Astrocyte of the cerebellum (primary cell): ENCODE measurements at regions not wholly inside any gene's neighbourhood (a gene's known extent, or its start where the extent isn't known, plus 50 kb on each side); places are given as distances from the start of the nearest gene placed in this dataset.

Experiments used
- DNase-seq: peaks from one replicate; pipeline ENCODE4 v3.0.0-alpha.2; 2011; ENCODE audit warnings: low read depth
- H3K4me3 ChIP-seq: 2 replicates; pipeline ENCODE4 v1.5.1; 2011; ENCODE audit warnings: mild to moderate bottlenecking, low read depth, low read length, moderate library complexity
- CTCF ChIP-seq: IDR thresholded peaks from 2 replicates; pipeline ENCODE4 v1.5.1; 2012; ENCODE audit warnings: low read length, low read depth, moderate library complexity, mild to moderate bottlenecking; ENCODE audit errors: missing control alignments
- in situ Hi-C: cut with HindIII; loops from 2 replicates; pipeline ENCODE4 v1.10.0; 2017; ENCODE audit warnings: low sequenced_read_pairs

- in situ Hi-C loops: no loop called here
- H3K4me3 ChIP-seq: no peak overlapping the region
- no peak for TF ChIP-seq CTCF
- DNase-seq: no peak
These were observed 487.7 kb upstream of the RASGRP1 start for GRCh38 chr15:39052323-39052705.

GRCh38 chr15:39053480-39053879, 488.9 kb upstream of the RASGRP1 start:
- in situ Hi-C loops: no loop called here

GRCh38 chr15:39054128-39054732, 489.6 kb upstream of the RASGRP1 start:
- no peak overlapping the region for H3K4me3 ChIP-seq
- in situ Hi-C loops: no loop called here
- no peak for DNase-seq
- TF ChIP-seq CTCF: no peak

More at GRCh38 chr15:39053480-39053879, 488.9 kb upstream of the RASGRP1 start:
- no peak overlapping the region for H3K4me3 ChIP-seq
- DNase-seq: no peak
- TF ChIP-seq CTCF: no peak

- in situ Hi-C loops: no loop called here
- no peak overlapping the region for H3K4me3 ChIP-seq
- no peak for DNase-seq
- TF ChIP-seq CTCF: no peak
These were observed 491.7 kb upstream of the RASGRP1 start for GRCh38 chr15:39056357-39056756.

- no peak for DNase-seq
- H3K4me3 ChIP-seq: no peak overlapping the region
- in situ Hi-C loops: no loop called here
- no peak for TF ChIP-seq CTCF
These were observed 493.9 kb upstream of the RASGRP1 start for GRCh38 chr15:39058351-39059131.

- in situ Hi-C loops: no loop called here
- no peak for DNase-seq
- TF ChIP-seq CTCF: no peak
- no peak overlapping the region for H3K4me3 ChIP-seq
These were observed 495.3 kb upstream of the RASGRP1 start for GRCh38 chr15:39059917-39060316.
